Bronchial epithelial cell (primary cell): ENCODE measurements at regions not wholly inside any gene's neighbourhood (a gene's known extent, or its start where the extent isn't known, plus 50 kb on each side); places are given as distances from the start of the nearest gene placed in this dataset.

ENCODE experiments used
- DNase-seq: peaks from one replicate; pipeline ENCODE4 v3.0.0-alpha.2; 2010; ENCODE audit warnings: low read depth
- FAIRE-seq: peaks from 2 replicates; lab custom pipeline; 2011; peaks lifted over from hg19 to GRCh38; lab: Jason Lieb, UNC
- H3K27me3 ChIP-seq: 2 replicates; pipeline ENCODE4 v1.5.1; 2011; ENCODE audit warnings: low read length; ENCODE audit not compliant: control insufficient read depth, insufficient read depth
- H3K36me3 ChIP-seq: 2 replicates; pipeline ENCODE4 v1.5.1; 2011; ENCODE audit warnings: low read length; ENCODE audit not compliant: control insufficient read depth, insufficient read depth
- H3K4me3 ChIP-seq: 2 replicates; pipeline ENCODE4 v1.5.1; 2011; ENCODE audit warnings: mild to moderate bottlenecking, low read depth, low read length, control low read depth
- CTCF ChIP-seq: IDR thresholded peaks from 2 replicates; pipeline ENCODE4 v1.5.1; 2011; ENCODE audit warnings: mild to moderate bottlenecking, moderate library complexity, low read length, control low read depth, inconsistent platforms; ENCODE audit not compliant: insufficient read depth, severe bottlenecking

GRCh38 chr1:80214888-80215540 lies 1208.5 kb upstream of the ADGRL4 start:
- no peak for TF ChIP-seq CTCF
- Histone ChIP-seq H3K27me3 (no peaks in the 10 kb centered on the region), H3K4me3 (no peak overlapping the region), H3K36me3 (no peaks in the 10 kb centered on the region)
- no peak for FAIRE-seq
- no peak for DNase-seq

- FAIRE-seq (no peak), DNase-seq (no peak)
- Histone ChIP-seq H3K36me3 (no peaks in the 10 kb centered on the region), H3K4me3 (no peak overlapping the region), H3K27me3 (no peaks in the 10 kb centered on the region)
- TF ChIP-seq CTCF = no peak
These were observed 1206.4 kb upstream of the ADGRL4 start for GRCh38 chr1:80212948-80213347.

- FAIRE-seq (no peak), DNase-seq (no peak)
- TF ChIP-seq CTCF = no peak
- H3K27me3 ChIP-seq = no peaks in the 10 kb centered on the region
- H3K36me3 ChIP-seq = no peaks in the 10 kb centered on the region
- H3K4me3 ChIP-seq = no peak overlapping the region
These were observed 1205.3 kb upstream of the ADGRL4 start for GRCh38 chr1:80211691-80212380.

- Histone ChIP-seq H3K36me3 (no peaks in the 10 kb centered on the region), H3K4me3 (no peak overlapping the region), H3K27me3 (no peaks in the 10 kb centered on the region)
- DNase-seq (no peak), FAIRE-seq (no peak)
- TF ChIP-seq CTCF = no peak
These were observed 1195.6 kb upstream of the ADGRL4 start for GRCh38 chr1:80202118-80202517.

- FAIRE-seq (no peak), DNase-seq (no peak)
- Histone ChIP-seq H3K27me3 (no peaks in the 10 kb centered on the region), H3K36me3 (no peaks in the 10 kb centered on the region), H3K4me3 (no peak overlapping the region)
- no peak for TF ChIP-seq CTCF
These were observed 1187.7 kb upstream of the ADGRL4 start for GRCh38 chr1:80194221-80194620.
